ENCODE measurements at regions not wholly inside any gene's neighbourhood (a gene's known extent, or its start where the extent isn't known, plus 50 kb on each side); places are given as distances from the start of the nearest gene placed in this dataset.

- H3K36me3 ChIP-seq, result no peaks in the 10 kb centered on the region
- ATAC-seq (ENCODE audit: low FRiP score in 2 of 2) (no peak), DNase-seq (no peak)
- no peaks in the 10 kb centered on the region for H3K27me3 ChIP-seq
- no peak overlapping the region for H3K4me3 ChIP-seq
- no peaks in the 10 kb centered on the region for H3K9me3 ChIP-seq
- H3K4me1 ChIP-seq, result no peaks in the 10 kb centered on the region
- H3K27ac ChIP-seq, result no peak overlapping the region
- TF ChIP-seq EP300 (IDR thresholded peaks at IDR 0.05) (no peak), POLR2AphosphoS5 (IDR thresholded peaks at IDR 0.05) (no peak), POLR2A (IDR thresholded peaks at IDR 0.05) (no peak), CTCF (IDR thresholded peaks at IDR 0.05) (no peak)
Observed at GRCh38 chr9:108709126-108709525, 146.7 kb downstream of the ACTL7B start.

- no peak for TF ChIP-seq POLR2A (IDR thresholded peaks at IDR 0.05)
- TF ChIP-seq POLR2AphosphoS5 (IDR thresholded peaks at IDR 0.05), result no peak
- no peak for TF ChIP-seq EP300 (IDR thresholded peaks at IDR 0.05)
- TF ChIP-seq CTCF (IDR thresholded peaks at IDR 0.05), result no peak
- H3K27ac ChIP-seq, result no peak overlapping the region
- no peaks in the 10 kb centered on the region for H3K4me1 ChIP-seq
- ATAC-seq (ENCODE audit: low FRiP score in 2 of 2) (peak in 1 of 2 donors; percentile 14), DNase-seq (peak in 1 of 2 donors; percentile 15)
- H3K27me3 ChIP-seq, result no peaks in the 10 kb centered on the region
- H3K9me3 ChIP-seq, result no peaks in the 10 kb centered on the region
- H3K4me3 ChIP-seq, result no peak overlapping the region
- H3K36me3 ChIP-seq, result no peaks in the 10 kb centered on the region
- WGBS, 2 donors, result 84 to 89% methylated on average over 2 to 9 of the region's 9 CpGs
Observed at GRCh38 chr9:108708448-108708847, 147.3 kb downstream of the ACTL7B start.

GRCh38 chr9:108707120-108707519 is 148.7 kb downstream of the ACTL7B start:
- 69 to 75% methylated on average over 3 of the region's 3 CpGs for WGBS, 2 donors
- no peaks in the 10 kb centered on the region for H3K36me3 ChIP-seq
- ATAC-seq (ENCODE audit: low FRiP score in 2 of 2) (no peak), DNase-seq (no peak)
- no peaks in the 10 kb centered on the region for H3K27me3 ChIP-seq
- TF ChIP-seq EP300 (IDR thresholded peaks at IDR 0.05) (no peak), POLR2A (IDR thresholded peaks at IDR 0.05) (no peak)
- H3K9me3 ChIP-seq, result no peaks in the 10 kb centered on the region
- H3K4me3 ChIP-seq, result no peak overlapping the region
- no peak overlapping the region for H3K27ac ChIP-seq
- H3K4me1 ChIP-seq, result no peaks in the 10 kb centered on the region

- Histone ChIP-seq H3K36me3 (no peaks in the 10 kb centered on the region), H3K4me1 (no peaks in the 10 kb centered on the region), H3K4me3 (no peak overlapping the region), H3K27ac (no peak overlapping the region), H3K9me3 (no peaks in the 10 kb centered on the region), H3K27me3 (no peaks in the 10 kb centered on the region)
- 92% methylated on average over 4 of the region's 4 CpGs for WGBS, 2 donors
- ATAC-seq (ENCODE audit: low FRiP score in 2 of 2) (no peak), DNase-seq (no peak)
- TF ChIP-seq POLR2A (IDR thresholded peaks at IDR 0.05) (no peak), POLR2AphosphoS5 (IDR thresholded peaks at IDR 0.05) (no peak), EP300 (IDR thresholded peaks at IDR 0.05) (no peak), CTCF (IDR thresholded peaks at IDR 0.05) (no peak)
Observed at GRCh38 chr9:108704156-108704852, 151.5 kb downstream of the ACTL7B start.

GRCh38 chr9:108703429-108703828 is 152.4 kb downstream of the ACTL7B start:
- ATAC-seq (ENCODE audit: low FRiP score in 2 of 2), result no peak
- DNase-seq, result no peak
- Histone ChIP-seq H3K4me3 (no peak overlapping the region), H3K4me1 (no peaks in the 10 kb centered on the region), H3K27me3 (no peaks in the 10 kb centered on the region), H3K9me3 (no peaks in the 10 kb centered on the region), H3K27ac (no peak overlapping the region), H3K36me3 (no peaks in the 10 kb centered on the region)
- 75 to 77% methylated on average over 9 of the region's 9 CpGs for WGBS, 2 donors
- TF ChIP-seq POLR2AphosphoS5 (IDR thresholded peaks at IDR 0.05) (no peak), CTCF (IDR thresholded peaks at IDR 0.05) (no peak), POLR2A (IDR thresholded peaks at IDR 0.05) (no peak), EP300 (IDR thresholded peaks at IDR 0.05) (no peak)
